Neuron (in vitro differentiated cells): ENCODE measurements at regions not wholly inside any gene's neighbourhood (a gene's known extent, or its start where the extent isn't known, plus 50 kb on each side); places are given as distances from the start of the nearest gene placed in this dataset.
"Not testable (repeated sequence)": the region's sequence is repeated elsewhere in the genome, so short reads cannot be mapped to it uniquely, and the experiment has no call there.

Source experiments
- H2AFZ ChIP-seq: one replicate; pipeline ENCODE4 v1.6.1; 2013; ENCODE audit warnings: low read depth, mild to moderate bottlenecking, inconsistent platforms, low read length, moderate library complexity
- H3K27me3 ChIP-seq: one replicate; pipeline ENCODE4 v1.6.1; 2013; ENCODE audit warnings: low read length; ENCODE audit not compliant: insufficient read depth
- H3K36me3 ChIP-seq: one replicate; pipeline ENCODE4 v1.6.1; 2013; ENCODE audit warnings: low read length; ENCODE audit not compliant: insufficient read depth
- H3K4me1 ChIP-seq: one replicate; pipeline ENCODE4 v1.6.1; 2013; ENCODE audit warnings: low read length; ENCODE audit not compliant: insufficient read depth
- H3K4me3 ChIP-seq: 2 replicates; pipeline ENCODE4 v1.5.1; 2013; ENCODE audit warnings: mild to moderate bottlenecking, low read length, moderate library complexity
- H3K9me3 ChIP-seq: one replicate; pipeline ENCODE4 v1.6.1; 2013; ENCODE audit warnings: low read length

DNA sequence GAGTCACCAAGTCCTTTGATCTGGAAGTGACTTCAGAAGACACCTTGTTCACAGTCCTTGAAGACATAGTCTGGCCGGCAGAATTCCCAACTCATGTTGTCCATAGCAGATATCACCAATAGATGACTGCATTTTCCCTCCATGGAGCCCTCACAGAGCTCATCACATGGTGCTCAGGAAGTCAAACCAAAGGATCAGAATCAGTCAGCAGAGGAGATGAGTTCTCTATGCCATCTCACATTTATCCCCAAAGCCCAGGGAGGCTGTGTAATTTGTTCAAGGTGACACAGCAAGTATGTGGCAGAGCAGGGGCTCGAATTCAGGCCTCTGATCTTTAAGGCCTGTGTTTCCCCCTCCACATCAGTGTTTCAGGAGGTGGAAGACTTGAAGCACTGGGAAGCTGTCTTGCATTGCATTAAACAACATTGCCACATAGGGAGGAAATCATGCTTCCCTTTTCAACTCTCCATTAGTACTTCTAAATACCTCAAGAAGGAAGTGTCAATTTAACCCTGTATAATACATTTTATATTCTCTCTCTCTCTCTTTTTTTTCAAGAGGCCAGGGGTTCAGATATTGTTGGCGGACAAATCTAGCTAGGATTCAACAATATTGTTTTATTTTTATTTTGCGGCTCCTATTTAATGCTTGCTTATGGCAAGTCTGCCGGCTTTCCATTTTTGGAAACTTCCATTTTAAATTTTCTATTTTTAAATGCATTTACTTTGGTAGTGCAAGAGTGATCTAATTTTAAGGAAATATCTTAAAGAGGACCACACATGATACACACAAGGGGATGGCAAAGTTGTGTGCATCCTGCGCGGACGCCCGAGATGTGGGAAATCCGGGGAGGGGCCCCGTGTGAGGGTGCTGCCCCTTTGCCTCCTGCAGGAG lies 61.9 kb downstream of the NPIPB5 start:
- not testable (repeated sequence) for H3K4me3 ChIP-seq, H3K27me3 ChIP-seq

DNA sequence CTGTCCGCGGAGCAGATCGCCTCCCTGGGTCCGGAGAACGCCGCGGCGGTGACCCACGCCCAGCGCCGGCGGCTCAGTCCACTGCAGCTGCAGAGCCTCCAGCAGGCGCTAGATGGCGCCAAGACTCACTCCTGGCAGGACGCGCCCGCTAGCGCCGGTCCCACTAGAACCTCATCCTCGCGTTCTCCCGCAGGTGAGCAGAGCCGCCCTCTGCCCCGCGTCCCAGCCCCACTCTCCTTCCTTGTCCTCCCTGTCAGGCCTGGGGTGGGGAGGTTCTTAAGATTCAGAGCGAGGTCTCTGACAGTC lies 62.5 kb downstream of the NPIPB5 start:
- not testable (repeated sequence) for H3K9me3 ChIP-seq

More for the DNA sequence above, 61.9 kb downstream of the NPIPB5 start:
- H3K36me3 ChIP-seq, H3K9me3 ChIP-seq, H2AFZ ChIP-seq, H3K4me1 ChIP-seq: not testable (repeated sequence)

DNA sequence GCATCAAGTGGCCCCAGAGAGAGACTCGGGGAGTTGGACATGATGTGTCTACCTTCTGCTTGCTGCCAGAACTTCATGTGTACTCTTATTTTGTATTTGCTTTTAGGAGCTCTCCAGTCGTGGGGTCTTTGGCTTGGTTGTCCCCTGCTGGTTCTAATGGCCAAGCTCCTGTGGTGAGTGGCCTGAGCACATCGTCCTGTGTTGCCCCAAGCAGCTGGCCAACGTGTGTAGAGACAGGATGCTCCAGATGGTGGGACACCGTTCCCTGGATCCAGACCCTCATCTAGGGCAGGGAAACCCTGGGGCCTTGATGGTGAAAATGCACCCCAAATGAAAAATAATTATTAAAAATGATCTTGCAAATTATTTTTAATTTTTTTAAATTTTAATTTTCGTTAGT lies 65.8 kb downstream of the NPIPB5 start:
- H3K4me1 ChIP-seq, H3K36me3 ChIP-seq, H3K4me3 ChIP-seq, H2AFZ ChIP-seq, H3K9me3 ChIP-seq, H3K27me3 ChIP-seq: not testable (repeated sequence)

More for the DNA sequence above, 62.5 kb downstream of the NPIPB5 start:
- not testable (repeated sequence) for H3K4me1 ChIP-seq, H3K36me3 ChIP-seq, H3K4me3 ChIP-seq, H3K27me3 ChIP-seq, H2AFZ ChIP-seq

DNA sequence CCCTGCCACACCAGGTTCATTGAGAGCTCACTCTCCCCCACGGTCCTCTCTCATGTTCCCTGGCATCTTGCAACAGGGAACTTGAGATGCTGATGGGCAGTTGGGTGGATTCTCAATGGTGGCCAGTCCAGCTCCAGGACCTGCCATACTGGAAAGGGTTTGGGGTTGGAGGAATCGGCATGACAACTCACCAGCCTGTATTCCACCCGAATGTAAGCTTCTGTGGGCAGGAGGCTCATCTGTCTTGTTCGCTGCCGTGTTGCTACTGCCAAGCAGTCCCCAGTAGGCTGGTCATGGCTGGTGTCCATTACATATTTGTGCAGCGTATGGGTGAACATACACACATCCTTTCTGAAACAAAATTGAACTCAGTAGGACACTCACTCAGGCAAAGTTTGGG lies 72.5 kb downstream of the NPIPB5 start:
- not testable (repeated sequence) for H3K4me1 ChIP-seq, H3K9me3 ChIP-seq, H3K4me3 ChIP-seq, H3K27me3 ChIP-seq, H2AFZ ChIP-seq, H3K36me3 ChIP-seq

DNA sequence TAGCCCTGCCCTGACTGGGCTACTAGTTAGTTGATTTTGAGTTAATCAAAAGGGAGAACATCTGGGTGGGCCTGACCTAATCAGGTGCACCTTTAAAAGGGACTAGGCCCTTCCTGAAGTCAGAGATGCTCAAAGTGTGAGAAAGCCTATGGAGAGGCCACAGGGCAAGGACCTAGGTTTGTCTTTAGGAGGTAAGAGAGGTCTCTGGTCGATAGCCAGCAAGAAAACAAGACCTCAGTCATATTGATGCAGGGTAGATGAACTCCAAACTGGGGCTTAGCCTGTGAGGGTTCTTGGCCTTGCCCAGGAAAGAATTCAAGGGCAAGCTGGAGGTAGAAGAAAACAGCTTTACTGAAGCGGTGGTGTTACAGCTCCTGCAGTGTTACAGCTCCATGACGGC lies 73.8 kb downstream of the NPIPB5 start:
- not testable (repeated sequence) for H3K27me3 ChIP-seq, H3K9me3 ChIP-seq, H2AFZ ChIP-seq, H3K4me1 ChIP-seq, H3K4me3 ChIP-seq, H3K36me3 ChIP-seq

DNA sequence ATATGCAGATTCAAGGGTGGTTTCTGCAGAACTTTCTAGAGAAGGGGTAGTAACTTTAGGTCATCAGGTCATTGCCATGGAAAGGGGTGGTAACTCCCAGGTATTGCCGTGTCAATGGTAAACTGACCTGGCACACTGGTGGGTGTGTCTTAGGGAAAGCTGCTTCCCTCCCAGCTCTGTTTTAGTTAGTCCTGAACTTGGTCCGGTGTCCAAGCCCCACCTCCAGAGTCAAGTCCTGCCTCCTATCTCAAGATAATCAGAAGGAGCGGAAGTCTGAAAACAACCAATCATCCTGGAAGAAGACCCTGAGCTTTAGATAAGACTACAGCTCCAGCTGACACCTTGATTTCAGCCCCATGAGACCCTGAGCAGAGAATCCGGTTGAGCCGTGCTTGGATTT lies 74.2 kb downstream of the NPIPB5 start:
- not testable (repeated sequence) for H3K9me3 ChIP-seq, H3K27me3 ChIP-seq, H3K4me3 ChIP-seq, H3K36me3 ChIP-seq, H2AFZ ChIP-seq, H3K4me1 ChIP-seq

DNA sequence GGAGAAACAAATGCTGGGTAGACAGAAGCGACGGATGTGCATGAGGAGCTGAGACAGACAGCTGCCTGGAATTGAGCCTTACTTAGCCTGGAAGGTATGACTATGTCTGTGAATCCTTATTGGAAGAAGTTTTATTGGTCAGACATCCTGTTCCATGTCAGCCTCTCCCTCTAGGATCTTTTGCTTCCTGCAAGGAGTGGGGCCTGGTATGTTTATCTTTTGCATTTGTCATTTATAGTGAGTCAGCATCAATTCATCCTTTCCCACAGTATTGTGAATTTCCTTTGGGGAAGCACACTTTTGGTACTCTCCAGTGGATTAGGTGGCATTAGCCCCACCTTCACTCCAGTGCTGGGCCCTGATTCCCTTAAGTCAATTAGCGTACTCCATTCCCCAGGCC lies 74.7 kb downstream of the NPIPB5 start:
- H3K9me3 ChIP-seq, H2AFZ ChIP-seq, H3K4me3 ChIP-seq, H3K4me1 ChIP-seq, H3K36me3 ChIP-seq, H3K27me3 ChIP-seq: not testable (repeated sequence)

DNA sequence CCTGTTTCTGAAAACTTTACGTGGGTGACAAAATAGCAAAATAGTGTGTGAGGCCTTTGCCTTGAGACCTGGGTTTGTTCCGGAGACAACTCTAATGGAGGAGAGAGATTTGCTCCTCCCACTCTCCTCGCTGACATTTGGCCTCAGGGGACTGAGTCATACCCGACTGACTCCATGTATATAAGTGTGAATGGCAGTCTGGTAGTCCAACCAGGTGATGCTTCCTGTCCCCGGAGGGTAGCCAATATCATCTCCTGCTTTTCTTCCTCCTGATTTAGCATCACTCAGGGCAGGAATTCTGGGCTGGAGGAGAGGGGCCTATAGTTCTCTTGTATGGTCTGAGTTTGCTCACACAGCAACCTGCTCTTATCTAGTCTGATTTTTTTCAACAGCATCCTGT lies 76.0 kb downstream of the NPIPB5 start:
- not testable (repeated sequence) for H2AFZ ChIP-seq, H3K9me3 ChIP-seq, H3K4me1 ChIP-seq, H3K27me3 ChIP-seq, H3K36me3 ChIP-seq, H3K4me3 ChIP-seq

DNA sequence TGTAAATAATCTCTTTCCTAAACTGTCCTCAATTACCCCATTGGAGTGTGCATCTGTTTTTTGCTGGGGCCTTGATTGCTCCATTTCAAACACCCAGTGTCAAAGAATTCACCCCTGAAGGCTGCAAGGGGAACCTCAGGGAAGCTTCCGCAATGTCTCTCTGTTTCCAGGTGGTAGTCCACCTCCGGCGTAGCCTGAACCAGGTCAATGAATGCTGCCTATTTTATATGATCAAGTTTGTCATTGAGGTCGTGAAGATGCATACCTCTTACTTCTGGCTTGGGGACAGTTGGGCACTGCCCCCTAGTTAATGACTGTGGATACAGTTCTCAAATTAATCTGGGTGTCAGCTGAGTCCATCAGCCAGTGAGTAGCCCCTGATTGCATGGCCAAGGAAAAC lies 79.1 kb downstream of the NPIPB5 start:
- H3K27me3 ChIP-seq, H3K4me3 ChIP-seq, H2AFZ ChIP-seq, H3K36me3 ChIP-seq, H3K9me3 ChIP-seq, H3K4me1 ChIP-seq: not testable (repeated sequence)

DNA sequence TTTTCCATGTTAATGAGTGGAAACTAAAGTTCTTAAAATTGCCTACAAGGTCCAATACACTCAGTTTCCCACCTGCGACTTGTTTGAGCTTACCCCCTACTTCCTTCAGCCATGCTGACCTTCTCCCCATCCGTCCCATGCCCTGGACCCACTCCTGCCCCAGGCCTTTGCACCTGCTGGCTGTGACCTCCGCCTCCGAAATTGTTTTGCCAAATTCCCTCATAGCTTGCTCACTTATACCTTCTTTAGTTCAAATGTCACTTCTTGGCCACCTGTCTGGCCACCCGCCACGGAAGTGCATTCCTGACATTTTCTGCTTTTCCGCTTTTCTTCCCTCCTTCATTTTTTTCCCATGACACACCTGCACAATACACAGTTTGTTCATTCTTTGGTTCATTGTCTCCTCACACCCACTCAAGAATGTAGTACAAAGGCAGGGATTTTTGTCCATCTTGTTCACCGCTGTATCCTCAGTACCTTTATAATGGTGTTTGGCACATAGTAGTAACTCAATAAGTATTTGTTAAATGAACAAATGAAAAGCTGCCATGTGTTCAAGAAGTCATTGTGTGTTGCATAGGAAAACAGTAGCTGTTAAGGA lies 85.9 kb downstream of the NPIPB5 start:
- not testable (repeated sequence) for H3K27me3 ChIP-seq

DNA sequence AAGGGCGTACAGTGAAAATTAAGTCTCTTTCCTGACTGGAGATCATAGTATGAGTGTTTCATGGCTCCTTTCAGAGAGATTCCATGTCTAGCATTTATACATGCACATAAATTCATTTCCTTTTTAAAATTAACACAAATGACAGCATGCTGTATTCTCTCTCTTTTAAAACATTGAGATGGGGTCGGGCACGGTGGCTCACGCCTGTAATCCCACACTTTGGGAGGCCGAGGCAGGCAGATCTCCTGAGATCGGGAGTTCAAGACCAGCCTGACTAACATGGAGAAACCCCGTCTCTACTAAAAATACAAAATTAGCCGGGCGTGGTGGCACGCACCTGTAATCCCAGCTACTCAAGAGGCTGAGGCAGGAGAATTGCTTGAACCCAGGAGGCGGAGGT lies 93.1 kb downstream of the NPIPB5 start:
- not testable (repeated sequence) for H3K9me3 ChIP-seq, H2AFZ ChIP-seq, H3K36me3 ChIP-seq, H3K4me1 ChIP-seq, H3K4me3 ChIP-seq, H3K27me3 ChIP-seq

More for the DNA sequence above, 85.9 kb downstream of the NPIPB5 start:
- not testable (repeated sequence) for H3K9me3 ChIP-seq, H3K4me3 ChIP-seq, H3K36me3 ChIP-seq, H2AFZ ChIP-seq, H3K4me1 ChIP-seq

DNA sequence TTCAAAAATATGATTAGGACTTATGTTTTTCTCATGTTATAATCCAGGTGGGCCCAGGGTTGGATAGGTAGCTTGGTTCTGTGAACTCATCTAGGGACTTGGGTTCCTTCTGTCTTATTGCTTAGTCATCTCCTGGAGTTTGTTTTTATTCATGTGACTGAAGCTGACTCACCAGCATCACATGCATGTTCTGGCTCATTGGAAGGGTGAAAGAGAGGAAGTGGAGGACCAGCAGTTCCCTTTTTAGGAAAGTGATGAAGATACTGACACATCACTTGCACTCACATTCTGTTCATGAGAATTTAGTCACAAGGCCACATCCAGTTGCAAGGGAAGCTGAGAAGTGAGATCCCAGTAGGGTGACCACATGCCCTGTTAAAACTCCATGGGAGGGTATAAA lies 95.9 kb downstream of the NPIPB5 start:
- H3K27me3 ChIP-seq = not testable (repeated sequence)

DNA sequence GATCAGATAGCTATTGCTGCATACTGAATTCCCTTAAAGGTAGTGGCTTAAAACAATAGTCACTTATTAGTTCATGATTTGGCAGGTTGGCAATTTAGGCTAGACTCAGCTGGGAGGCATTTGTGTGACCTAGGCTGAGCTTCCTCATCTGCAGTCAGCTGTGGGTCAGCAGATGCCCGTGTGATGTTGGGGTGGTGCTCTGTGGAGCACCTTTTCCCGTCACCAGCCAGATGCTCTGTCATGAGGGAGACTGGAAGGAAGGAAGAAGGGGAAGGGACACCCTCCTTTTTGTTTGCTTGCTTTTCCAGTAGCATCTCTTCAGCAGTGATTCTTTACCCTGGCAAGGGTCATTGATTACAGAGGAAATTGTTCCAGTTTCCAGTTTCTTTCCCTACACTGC lies 99.1 kb downstream of the NPIPB5 start:
- H2AFZ ChIP-seq, H3K36me3 ChIP-seq, H3K4me1 ChIP-seq, H3K27me3 ChIP-seq, H3K4me3 ChIP-seq, H3K9me3 ChIP-seq: not testable (repeated sequence)

More for the DNA sequence above, 95.9 kb downstream of the NPIPB5 start:
- not testable (repeated sequence) for H3K9me3 ChIP-seq, H3K4me1 ChIP-seq, H3K36me3 ChIP-seq, H3K4me3 ChIP-seq, H2AFZ ChIP-seq

DNA sequence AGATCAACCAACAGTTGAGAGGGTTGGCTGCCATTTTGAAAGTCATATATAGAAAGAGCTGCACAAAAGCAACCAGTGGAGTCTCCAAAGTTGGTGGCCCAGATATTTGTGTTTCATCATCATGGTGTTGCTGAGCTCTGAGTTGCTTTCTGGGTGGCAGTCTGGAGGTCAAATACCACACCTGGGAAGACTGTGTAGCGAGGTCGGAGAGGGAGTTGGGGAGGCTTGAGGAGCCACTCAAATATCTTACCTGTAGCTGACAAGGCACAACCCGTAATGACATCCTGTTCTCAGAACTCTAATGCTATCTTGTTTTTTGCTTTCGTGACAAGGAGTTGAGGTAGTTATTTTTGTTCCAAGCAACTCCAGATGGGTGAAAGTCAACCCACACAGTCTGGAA lies 100.4 kb downstream of the NPIPB5 start:
- H3K9me3 ChIP-seq, H3K4me1 ChIP-seq, H2AFZ ChIP-seq, H3K4me3 ChIP-seq, H3K36me3 ChIP-seq, H3K27me3 ChIP-seq: not testable (repeated sequence)
